H9 (cell line): ENCODE measurements at regions not wholly inside any gene's neighbourhood (a gene's known extent, or its start where the extent isn't known, plus 50 kb on each side); places are given as distances from the start of the nearest gene placed in this dataset.

ENCODE experiments used
- DNase-seq: peaks from one replicate; pipeline ENCODE4 v3.0.0-alpha.2; 2017
- H2AFZ ChIP-seq: one replicate; pipeline ENCODE4 v1.6.1; 2013; ENCODE audit warnings: mild to moderate bottlenecking, low read length, control low read depth, moderate library complexity
- H2AK5ac ChIP-seq: 2 replicates; pipeline ENCODE4 v1.6.1; 2013; ENCODE audit warnings: low read length, control low read depth, mixed read lengths; ENCODE audit not compliant: insufficient read length
- H2BK120ac ChIP-seq: one replicate; pipeline ENCODE4 v1.6.1; 2013; ENCODE audit warnings: low read depth, mild to moderate bottlenecking, low read length, control low read depth, inconsistent platforms; ENCODE audit not compliant: poor library complexity, severe bottlenecking
- H2BK12ac ChIP-seq: 2 replicates; pipeline ENCODE4 v1.6.1; 2013; ENCODE audit warnings: low read length, control low read depth, mixed read lengths, low read depth; ENCODE audit not compliant: insufficient read length
- H2BK15ac ChIP-seq: 2 replicates; pipeline ENCODE4 v1.6.1; 2013; ENCODE audit warnings: low read depth, low read length, control low read depth
- H2BK20ac ChIP-seq: one replicate; pipeline ENCODE4 v1.6.1; 2013; ENCODE audit warnings: low read depth, mild to moderate bottlenecking, low read length, control low read depth, inconsistent platforms; ENCODE audit not compliant: poor library complexity, severe bottlenecking
- H2BK5ac ChIP-seq: 2 replicates; pipeline ENCODE4 v1.6.1; 2013; ENCODE audit warnings: low read length, control low read depth, mixed read lengths; ENCODE audit not compliant: insufficient read length
- H3K14ac ChIP-seq: 2 replicates; pipeline ENCODE4 v1.6.1; 2013; ENCODE audit warnings: low read length, control low read depth; ENCODE audit not compliant: insufficient read depth
- H3K18ac ChIP-seq: 2 replicates; pipeline ENCODE4 v1.6.1; 2013; ENCODE audit warnings: low read depth, mild to moderate bottlenecking, mixed read lengths, low read length, control low read depth; ENCODE audit not compliant: insufficient read length
- H3K23ac ChIP-seq: 2 replicates; pipeline ENCODE4 v1.6.1; 2013; ENCODE audit warnings: low read length, control low read depth, mixed read lengths, low read depth; ENCODE audit not compliant: insufficient read length
- H3K23me2 ChIP-seq: 2 replicates; pipeline ENCODE4 v1.6.1; 2013; ENCODE audit warnings: low read depth, mild to moderate bottlenecking, mixed read lengths, low read length, control low read depth; ENCODE audit not compliant: insufficient read length, poor library complexity, severe bottlenecking
- H3K27ac ChIP-seq: 2 replicates; pipeline ENCODE4 v1.5.1; 2013; ENCODE audit warnings: low read length, control low read depth, mixed read lengths, low read depth; ENCODE audit not compliant: insufficient read length
- H3K27me3 ChIP-seq: 2 replicates; pipeline ENCODE4 v1.6.1; 2013; ENCODE audit warnings: low read length, control low read depth, inconsistent platforms; ENCODE audit not compliant: insufficient read depth
- H3K4ac ChIP-seq: 2 replicates; pipeline ENCODE4 v1.6.1; 2013; ENCODE audit warnings: low read depth, mild to moderate bottlenecking, control low read depth, inconsistent platforms, low read length, moderate library complexity
- H3K4me1 ChIP-seq: 2 replicates; pipeline ENCODE4 v1.6.1; 2013; ENCODE audit warnings: low read length, control low read depth, inconsistent platforms; ENCODE audit not compliant: insufficient read depth
- H3K4me2 ChIP-seq: 2 replicates; pipeline ENCODE4 v1.6.1; 2013; ENCODE audit warnings: low read length, control low read depth, mixed read lengths; ENCODE audit not compliant: insufficient read length, insufficient read depth
- H3K56ac ChIP-seq: 2 replicates; pipeline ENCODE4 v1.6.1; 2013; ENCODE audit warnings: low read depth, mild to moderate bottlenecking, mixed read lengths, low read length, control low read depth; ENCODE audit not compliant: insufficient read length
- H3K79me1 ChIP-seq: 2 replicates; pipeline ENCODE4 v1.6.1; 2013; ENCODE audit warnings: low read depth, mild to moderate bottlenecking, moderate library complexity, low read length, control low read depth, inconsistent platforms; ENCODE audit not compliant: insufficient read depth, poor library complexity, severe bottlenecking
- H3K79me2 ChIP-seq: 2 replicates; pipeline ENCODE4 v1.6.1; 2013; ENCODE audit warnings: low read length, control low read depth, inconsistent platforms; ENCODE audit not compliant: insufficient read depth
- H3K9ac ChIP-seq: 2 replicates; pipeline ENCODE4 v1.6.1; 2013; ENCODE audit warnings: low read length, control low read depth, mixed read lengths; ENCODE audit not compliant: insufficient read length; ENCODE audit errors: extremely low read depth
- H3K9me3 ChIP-seq: one replicate; pipeline ENCODE4 v1.6.1; 2013; ENCODE audit warnings: low read depth, low read length, inconsistent platforms; ENCODE audit not compliant: control insufficient read depth
- H3T11ph ChIP-seq: one replicate; pipeline ENCODE4 v1.6.1; 2013; ENCODE audit warnings: mild to moderate bottlenecking, low read length, control low read depth, inconsistent platforms
- H4K20me1 ChIP-seq: one replicate; pipeline ENCODE4 v1.6.1; 2013; ENCODE audit not compliant: control insufficient read depth, insufficient read length, insufficient read depth
- H4K5ac ChIP-seq: 2 replicates; pipeline ENCODE4 v1.6.1; 2013; ENCODE audit warnings: low read depth, mild to moderate bottlenecking, mixed read lengths, low read length, control low read depth; ENCODE audit not compliant: insufficient read length
- H4K8ac ChIP-seq: replicated peaks from 2 replicates; pipeline ENCODE4 v1.6.1; 2013; ENCODE audit warnings: low read length, control low read depth, mixed read lengths, low read depth; ENCODE audit not compliant: insufficient read length
- H4K91ac ChIP-seq: 2 replicates; pipeline ENCODE4 v1.6.1; 2013; ENCODE audit warnings: low read depth, mild to moderate bottlenecking, moderate library complexity, mixed read lengths, low read length, control low read depth; ENCODE audit not compliant: insufficient read length
- H3K27ac Mint-ChIP-seq, 3 experiments: 2 replicates in 2 of 3; 3 replicates in 1 of 3; pipeline ENCODE4 v1.8.0; 2020 to 2021; ENCODE audit warnings: mixed read lengths in 3 of 3, mild to moderate bottlenecking in 1 of 3, moderate library complexity in 1 of 3
- H3K27me3 Mint-ChIP-seq: 2 replicates; pipeline ENCODE4 v1.8.0; 2021; ENCODE audit warnings: low read depth, mild to moderate bottlenecking, moderate library complexity, mixed read lengths
- H3K36me3 Mint-ChIP-seq, 3 experiments: 2 replicates in 2 of 3; 3 replicates in 1 of 3; pipeline ENCODE4 v1.8.0; 2020 to 2021; ENCODE audit warnings: low read depth in 3 of 3, mixed read lengths in 3 of 3; ENCODE audit not compliant: insufficient read depth in 1 of 3
- H3K4me1 Mint-ChIP-seq, 2 experiments: 2 replicates each; pipeline ENCODE4 v1.8.0; 2020; ENCODE audit warnings: mixed read lengths in 2 of 2
- H3K4me3 Mint-ChIP-seq, 2 experiments: 2 replicates in 1 of 2; 3 replicates in 1 of 2; pipeline ENCODE4 v1.8.0; 2020 to 2021; ENCODE audit warnings: mild to moderate bottlenecking in 2 of 2, mixed read lengths in 2 of 2, moderate library complexity in 1 of 2
- H3K9me3 Mint-ChIP-seq, 2 experiments: 2 replicates in 1 of 2; 3 replicates in 1 of 2; pipeline ENCODE4 v1.8.0; 2020; ENCODE audit warnings: mild to moderate bottlenecking in 2 of 2, mixed read lengths in 2 of 2, moderate library complexity in 1 of 2
- WGBS: extraction: QIAGEN DNeasy Blood & Tissue Kit; methylation state at CpG from one replicate; pipeline ENCODE4 v1.1.7; 2013; ENCODE audit warnings: missing lambda C conversion rate, low lambda C conversion rate, mixed read lengths; ENCODE audit not compliant: insufficient read length; ENCODE audit errors: extremely low coverage; 5-methylcytosine and 5-hydroxymethylcytosine counted together
- TF ChIP-seq, protein P1 (sequence below): fragments of 200-600 bp; sonication (generic); conservative IDR thresholded peaks from 3 replicates; pipeline ENCODE4 v1.8.0; 2021; ENCODE audit warnings: antibody characterized with exemption, mild to moderate bottlenecking

DNA sequence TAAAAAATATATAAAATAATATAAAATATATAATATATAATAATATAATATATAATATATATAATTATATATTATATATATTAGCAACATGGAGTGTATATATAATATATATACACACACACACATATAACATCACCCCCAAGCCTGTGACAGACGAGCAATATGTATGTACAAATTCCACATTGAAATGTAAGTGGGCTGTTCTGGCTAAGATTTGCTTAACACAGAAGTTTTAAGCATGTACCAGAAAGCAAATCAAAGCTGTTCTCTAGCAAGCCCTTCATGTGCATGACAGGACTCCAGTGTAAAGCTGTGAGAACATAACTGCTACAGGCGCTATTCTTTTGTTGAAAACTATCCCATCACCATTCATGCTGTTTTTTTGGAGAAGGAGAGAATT, 261.7 kb upstream of the TNP1 start:
- H3K18ac ChIP-seq, result no peak overlapping the region
- no peak overlapping the region for H4K91ac ChIP-seq
- Mint-ChIP-seq H3K9me3 (no peaks in the 10 kb centered on the region), H3K27ac (no peak overlapping the region), H3K4me3 (no peak overlapping the region), H3K36me3 (no peaks in the 10 kb centered on the region), H3K4me1 (no peaks in the 10 kb centered on the region), H3K27me3 (peaks cover 10% of the 10 kb centered on the region)
- no peak overlapping the region for H3K27ac ChIP-seq
- H3K23ac ChIP-seq, result no peak overlapping the region
- no CpG with 5 or more reads among the region's 2 CpGs for WGBS
- H3K23me2 ChIP-seq, result no peaks in the 10 kb centered on the region
- no peak overlapping the region for H2BK5ac ChIP-seq
- H2AK5ac ChIP-seq, result no peak overlapping the region
- no peak overlapping the region for H3K14ac ChIP-seq
- no peaks in the 10 kb centered on the region for H3K79me1 ChIP-seq
- no peak overlapping the region for H2BK12ac ChIP-seq
- H3T11ph ChIP-seq, result no peak overlapping the region
- H3K27me3 ChIP-seq, result no peaks in the 10 kb centered on the region
- no peak overlapping the region for H3K4ac ChIP-seq
- no peaks in the 10 kb centered on the region for H3K9me3 ChIP-seq
- no peak overlapping the region for H2BK20ac ChIP-seq
- no peak for DNase-seq
- H3K56ac ChIP-seq, result no peak overlapping the region
- no peak overlapping the region for H4K8ac ChIP-seq
- H2AFZ ChIP-seq, result no peak overlapping the region
- H2BK120ac ChIP-seq, result no peak overlapping the region
- H4K5ac ChIP-seq, result no peak overlapping the region
- H2BK15ac ChIP-seq, result no peak overlapping the region
- H3K4me1 ChIP-seq, result no peaks in the 10 kb centered on the region
- no peaks in the 10 kb centered on the region for H3K79me2 ChIP-seq
- H3K4me2 ChIP-seq, result no peak overlapping the region
- TF ChIP-seq, protein P1, sequence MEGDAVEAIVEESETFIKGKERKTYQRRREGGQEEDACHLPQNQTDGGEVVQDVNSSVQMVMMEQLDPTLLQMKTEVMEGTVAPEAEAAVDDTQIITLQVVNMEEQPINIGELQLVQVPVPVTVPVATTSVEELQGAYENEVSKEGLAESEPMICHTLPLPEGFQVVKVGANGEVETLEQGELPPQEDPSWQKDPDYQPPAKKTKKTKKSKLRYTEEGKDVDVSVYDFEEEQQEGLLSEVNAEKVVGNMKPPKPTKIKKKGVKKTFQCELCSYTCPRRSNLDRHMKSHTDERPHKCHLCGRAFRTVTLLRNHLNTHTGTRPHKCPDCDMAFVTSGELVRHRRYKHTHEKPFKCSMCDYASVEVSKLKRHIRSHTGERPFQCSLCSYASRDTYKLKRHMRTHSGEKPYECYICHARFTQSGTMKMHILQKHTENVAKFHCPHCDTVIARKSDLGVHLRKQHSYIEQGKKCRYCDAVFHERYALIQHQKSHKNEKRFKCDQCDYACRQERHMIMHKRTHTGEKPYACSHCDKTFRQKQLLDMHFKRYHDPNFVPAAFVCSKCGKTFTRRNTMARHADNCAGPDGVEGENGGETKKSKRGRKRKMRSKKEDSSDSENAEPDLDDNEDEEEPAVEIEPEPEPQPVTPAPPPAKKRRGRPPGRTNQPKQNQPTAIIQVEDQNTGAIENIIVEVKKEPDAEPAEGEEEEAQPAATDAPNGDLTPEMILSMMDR, result no peak
- H4K20me1 ChIP-seq, result no peaks in the 10 kb centered on the region
- H3K9ac ChIP-seq, result no peak overlapping the region
